ENCODE measurements at regions not wholly inside any gene's neighbourhood (a gene's known extent, or its start where the extent isn't known, plus 50 kb on each side); places are given as distances from the start of the nearest gene placed in this dataset.
A peak's percentile ranks its signal among the peaks of the same experiment; 100 is the strongest.
"Not testable (repeated sequence)": the region's sequence is repeated elsewhere in the genome, so short reads cannot be mapped to it uniquely, and the experiment has no call there.

DNA sequence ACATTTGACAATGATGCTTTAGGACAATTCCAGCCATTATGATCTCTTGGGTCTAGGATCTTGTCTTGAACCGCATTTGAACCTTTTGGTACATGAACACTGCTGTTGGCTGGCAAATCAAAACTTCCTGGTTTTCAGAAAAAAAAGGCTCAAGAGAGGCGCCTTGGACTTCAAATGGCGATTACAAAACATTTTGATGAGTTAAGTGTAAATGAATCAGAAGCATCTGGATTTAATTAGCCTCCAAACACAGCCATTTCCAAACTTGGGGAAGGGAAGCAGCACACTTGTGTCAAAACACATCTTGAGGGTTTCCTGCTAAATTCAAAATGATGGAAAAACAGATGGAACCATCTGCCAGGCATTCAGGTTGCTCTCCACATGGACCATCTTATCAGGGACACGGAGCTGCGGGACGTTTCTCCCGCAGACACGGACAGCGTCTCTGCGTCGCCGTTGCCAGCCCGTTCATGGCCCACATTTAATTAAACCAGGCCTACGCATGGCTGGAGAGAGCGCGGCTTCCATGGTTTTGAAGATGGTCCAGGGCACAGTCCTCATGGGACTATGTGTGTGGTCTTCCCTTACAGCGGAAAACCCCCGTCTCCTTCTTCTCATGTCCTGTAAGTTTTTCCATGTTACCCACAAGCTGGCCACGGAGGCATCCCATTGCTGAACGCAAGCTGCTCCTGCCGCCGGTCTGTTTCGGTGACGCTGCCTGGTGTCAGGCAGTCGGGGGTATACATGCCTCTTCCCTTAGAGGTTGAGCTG lies 55.8 kb upstream of the PTCH1 start:
- H3K9me2 ChIP-seq (replicated peaks; ENCODE audit: insufficient read depth) = no peaks in the 10 kb centered on the region
- no peak overlapping the region for H3K27ac ChIP-seq
- no peak for DNase-seq (ENCODE audit: low spot score)
- H3K36me3 ChIP-seq (replicated peaks; ENCODE audit: insufficient read depth, low read depth) = no peaks in the 10 kb centered on the region
- H3K27me3 ChIP-seq = no peaks in the 10 kb centered on the region
- no peak overlapping the region for H3K4me2 ChIP-seq
- WGBS (ENCODE audit: low lambda C conversion rate, missing lambda C conversion rate) = 80% methylated on average over 25 of the region's 25 CpGs
- no peaks in the 10 kb centered on the region for H3K79me2 ChIP-seq
- no peaks in the 10 kb centered on the region for H4K20me1 ChIP-seq (ENCODE audit: insufficient read depth, poor library complexity, severe bottlenecking)
- H3K4me3 ChIP-seq = no peak overlapping the region
- TF ChIP-seq, protein P1, sequence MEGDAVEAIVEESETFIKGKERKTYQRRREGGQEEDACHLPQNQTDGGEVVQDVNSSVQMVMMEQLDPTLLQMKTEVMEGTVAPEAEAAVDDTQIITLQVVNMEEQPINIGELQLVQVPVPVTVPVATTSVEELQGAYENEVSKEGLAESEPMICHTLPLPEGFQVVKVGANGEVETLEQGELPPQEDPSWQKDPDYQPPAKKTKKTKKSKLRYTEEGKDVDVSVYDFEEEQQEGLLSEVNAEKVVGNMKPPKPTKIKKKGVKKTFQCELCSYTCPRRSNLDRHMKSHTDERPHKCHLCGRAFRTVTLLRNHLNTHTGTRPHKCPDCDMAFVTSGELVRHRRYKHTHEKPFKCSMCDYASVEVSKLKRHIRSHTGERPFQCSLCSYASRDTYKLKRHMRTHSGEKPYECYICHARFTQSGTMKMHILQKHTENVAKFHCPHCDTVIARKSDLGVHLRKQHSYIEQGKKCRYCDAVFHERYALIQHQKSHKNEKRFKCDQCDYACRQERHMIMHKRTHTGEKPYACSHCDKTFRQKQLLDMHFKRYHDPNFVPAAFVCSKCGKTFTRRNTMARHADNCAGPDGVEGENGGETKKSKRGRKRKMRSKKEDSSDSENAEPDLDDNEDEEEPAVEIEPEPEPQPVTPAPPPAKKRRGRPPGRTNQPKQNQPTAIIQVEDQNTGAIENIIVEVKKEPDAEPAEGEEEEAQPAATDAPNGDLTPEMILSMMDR (IDR thresholded peaks at IDR 0.05; ENCODE audit: poor library complexity) = no peak
- TF ChIP-seq EZH2phosphoT487 (IDR thresholded peaks at IDR 0.05; ENCODE audit: low read depth, severe bottlenecking, unreplicated experiment) (no peak), EZH2 (IDR thresholded peaks at IDR 0.05; ENCODE audit: borderline replicate concordance) (no peak)
- H3K9me3 ChIP-seq (ENCODE audit: low read depth) = no peaks in the 10 kb centered on the region
- peaks cover 12% of the 10 kb centered on the region for H3K4me1 ChIP-seq (ENCODE audit: insufficient read depth)
- H2AFZ ChIP-seq = no peak overlapping the region

DNA sequence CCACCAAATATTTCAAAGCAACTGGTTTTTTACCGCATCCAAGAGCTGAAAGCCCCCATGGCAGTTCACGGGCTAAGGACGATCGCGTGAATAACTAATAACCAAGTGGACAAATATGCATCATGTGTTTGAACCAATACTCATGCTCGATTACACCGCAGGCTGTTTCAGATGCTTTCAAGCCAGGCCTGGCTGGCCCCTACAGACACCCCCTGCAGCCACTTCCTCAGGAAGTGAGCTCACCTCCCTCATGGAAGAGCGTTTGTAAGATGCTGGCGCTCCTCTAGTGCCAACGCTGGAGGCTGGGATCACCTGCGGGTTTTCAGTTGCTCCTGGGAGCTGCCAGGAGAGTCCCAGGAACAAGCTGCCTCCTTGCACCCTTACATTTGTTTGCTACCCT lies 53.9 kb upstream of the PTCH1 start:
- Histone ChIP-seq H3K4me2 (peak overlapping the region; percentile 70), H4K20me1 (ENCODE audit: insufficient read depth, poor library complexity, severe bottlenecking) (no peaks in the 10 kb centered on the region), H3K4me1 (ENCODE audit: insufficient read depth) (peaks cover 12% of the 10 kb centered on the region), H3K4me3 (no peak overlapping the region), H3K79me2 (no peaks in the 10 kb centered on the region), H3K9me2 (replicated peaks; ENCODE audit: insufficient read depth) (no peaks in the 10 kb centered on the region), H2AFZ (no peak overlapping the region), H3K27ac (no peak overlapping the region), H3K9me3 (ENCODE audit: low read depth) (no peaks in the 10 kb centered on the region), H3K36me3 (replicated peaks; ENCODE audit: insufficient read depth, low read depth) (no peaks in the 10 kb centered on the region), H3K27me3 (no peaks in the 10 kb centered on the region)
- no peak for DNase-seq (ENCODE audit: low spot score)
- WGBS (ENCODE audit: low lambda C conversion rate, missing lambda C conversion rate) = 66% methylated on average over 11 of the region's 11 CpGs
- TF ChIP-seq, protein P1 (IDR thresholded peaks at IDR 0.05; ENCODE audit: poor library complexity) = no peak
- TF ChIP-seq EZH2phosphoT487 (IDR thresholded peaks at IDR 0.05; ENCODE audit: low read depth, severe bottlenecking, unreplicated experiment) (no peak), EZH2 (IDR thresholded peaks at IDR 0.05; ENCODE audit: borderline replicate concordance) (no peak)

DNA sequence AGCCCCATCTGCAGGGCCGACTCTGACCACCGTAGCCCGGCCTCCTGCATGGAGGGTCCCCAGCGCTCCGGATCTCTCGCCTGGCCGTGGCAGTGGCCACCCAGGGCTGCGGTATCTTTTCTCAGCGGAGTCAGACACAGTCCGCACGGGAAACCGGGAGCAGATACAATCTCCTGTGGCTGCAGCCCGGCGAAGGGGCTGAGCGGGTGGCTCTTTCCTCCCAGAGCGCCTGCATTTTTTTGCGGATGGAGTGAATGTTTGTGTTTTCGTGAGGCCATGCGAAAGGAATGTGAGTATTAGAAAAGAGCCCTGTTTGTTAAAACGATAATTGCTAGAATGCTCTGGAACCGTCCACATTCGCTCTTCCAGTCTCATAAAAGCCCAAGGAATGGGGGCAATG lies 53.4 kb upstream of the PTCH1 start:
- Histone ChIP-seq H2AFZ (peak overlapping the region; percentile 6), H3K27ac (no peak overlapping the region), H3K4me1 (ENCODE audit: insufficient read depth) (peaks cover 12% of the 10 kb centered on the region), H3K9me2 (replicated peaks; ENCODE audit: insufficient read depth) (no peaks in the 10 kb centered on the region), H3K27me3 (no peaks in the 10 kb centered on the region), H3K9me3 (ENCODE audit: low read depth) (no peaks in the 10 kb centered on the region), H3K36me3 (replicated peaks; ENCODE audit: insufficient read depth, low read depth) (no peaks in the 10 kb centered on the region), H4K20me1 (ENCODE audit: insufficient read depth, poor library complexity, severe bottlenecking) (no peaks in the 10 kb centered on the region), H3K79me2 (no peaks in the 10 kb centered on the region), H3K4me3 (no peak overlapping the region), H3K4me2 (peak overlapping the region; percentile 70)
- TF ChIP-seq EZH2phosphoT487 (IDR thresholded peaks at IDR 0.05; ENCODE audit: low read depth, severe bottlenecking, unreplicated experiment) (no peak), EZH2 (IDR thresholded peaks at IDR 0.05; ENCODE audit: borderline replicate concordance) (no peak)
- TF ChIP-seq, protein P1 (IDR thresholded peaks at IDR 0.05; ENCODE audit: poor library complexity) = no peak
- WGBS (ENCODE audit: low lambda C conversion rate, missing lambda C conversion rate) = 39% methylated on average over 22 of the region's 22 CpGs
- DNase-seq (ENCODE audit: low spot score) = no peak

DNA sequence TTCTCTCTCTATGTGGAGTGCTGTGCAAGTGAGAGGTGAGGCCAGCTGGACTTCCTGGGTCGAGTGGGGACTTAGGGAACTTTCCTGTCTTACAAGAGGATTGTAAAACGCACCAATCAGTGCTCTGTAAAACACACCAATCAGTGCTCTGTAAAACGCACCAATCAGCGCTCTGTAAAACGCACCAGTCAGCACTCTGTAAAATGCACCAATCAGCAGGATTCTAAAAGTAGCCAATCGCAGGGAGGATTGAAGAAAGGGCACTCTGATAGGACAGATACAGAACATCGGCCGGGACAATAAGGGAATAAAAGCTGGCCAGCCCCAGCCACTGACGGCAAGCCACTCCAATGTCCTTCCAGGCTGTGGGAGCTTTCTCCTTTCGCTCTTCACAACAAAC lies 52.0 kb upstream of the PTCH1 start:
- not testable (repeated sequence) for H4K20me1 ChIP-seq (ENCODE audit: insufficient read depth, poor library complexity, severe bottlenecking); H3K79me2 ChIP-seq; H3K4me3 ChIP-seq; H2AFZ ChIP-seq; H3K27ac ChIP-seq; H3K9me2 ChIP-seq (replicated peaks; ENCODE audit: insufficient read depth); H3K27me3 ChIP-seq; H3K4me2 ChIP-seq; H3K9me3 ChIP-seq (ENCODE audit: low read depth); H3K36me3 ChIP-seq (replicated peaks; ENCODE audit: insufficient read depth, low read depth); DNase-seq (ENCODE audit: low spot score)
- peaks cover 12% of the 10 kb centered on the region for H3K4me1 ChIP-seq (ENCODE audit: insufficient read depth)
- WGBS (ENCODE audit: low lambda C conversion rate, missing lambda C conversion rate) = 96% methylated on average over 10 of the region's 10 CpGs
